ENCODE measurements at regions not wholly inside any gene's neighbourhood (a gene's known extent, or its start where the extent isn't known, plus 50 kb on each side); places are given as distances from the start of the nearest gene placed in this dataset.

DNA sequence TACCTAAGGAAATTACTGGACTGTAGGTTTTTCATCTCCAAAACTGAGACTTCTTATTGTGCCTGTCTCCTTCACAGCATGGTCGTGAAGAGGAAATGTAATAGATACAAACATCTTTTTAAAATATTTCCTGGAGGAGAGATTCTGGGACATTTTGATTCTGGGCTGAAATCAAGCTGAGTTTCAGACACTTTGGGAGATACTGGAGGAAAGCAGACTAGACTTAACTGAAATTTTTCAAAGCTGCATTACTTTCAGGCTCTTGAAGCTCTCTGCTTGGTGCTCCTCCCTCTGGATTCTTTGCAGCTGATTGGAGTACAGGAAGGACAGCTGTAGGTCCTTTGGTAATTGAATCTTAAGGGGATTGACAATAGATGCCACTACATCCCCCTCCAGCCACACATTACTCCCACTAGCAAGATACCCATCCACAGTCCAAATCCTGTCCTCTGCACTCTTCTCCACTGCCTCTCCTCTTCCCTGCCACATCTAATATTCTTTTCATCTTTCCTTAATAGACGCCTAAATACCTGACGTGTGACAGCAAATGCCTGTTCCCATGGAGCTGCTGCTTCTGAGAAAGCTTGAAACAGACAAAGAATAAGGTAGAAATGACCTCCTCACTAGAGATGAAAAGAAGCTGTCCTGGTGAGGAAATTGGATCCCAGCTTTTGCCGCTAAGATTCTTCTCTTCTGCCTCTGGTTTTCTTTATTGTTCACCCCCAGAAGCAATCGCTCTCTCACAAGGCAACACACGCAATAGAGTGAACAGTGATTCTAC is 111.5 kb upstream of the PHYHIPL start:
- Histone ChIP-seq H3K79me2 (ENCODE audit: insufficient read depth) (no peaks in the 10 kb centered on the region), H3K9ac (no peak overlapping the region), H3K9me2 (no peaks in the 10 kb centered on the region), H3K27ac (ENCODE audit: low read depth in 2 of 2, low read length in 1 of 2) (no peak overlapping the region), H3K4me1 (ENCODE audit: control insufficient read depth in 1 of 2, insufficient read depth in 2 of 2, low read depth in 1 of 2, low read length in 1 of 2) (peaks cover 0 to 6% of the 10 kb centered on the region in 2 experiments; a peak in 1 of 4 replicates), H3K27me3 (ENCODE audit: insufficient read depth) (no peaks in the 10 kb centered on the region), H4K20me1 (ENCODE audit: insufficient read depth) (no peaks in the 10 kb centered on the region), H3K4me2 (no peak overlapping the region), H3K9me3 (no peaks in the 10 kb centered on the region), H2AFZ (ENCODE audit: low read depth) (no peak overlapping the region), H3K4me3 (ENCODE audit: low read depth in 2 of 2, low read length in 1 of 2) (no peak overlapping the region), H3K36me3 (replicated peaks in 1 of 2; ENCODE audit: control insufficient read depth in 1 of 2, insufficient read depth in 2 of 2, low read length in 1 of 2) (no peaks in the 10 kb centered on the region), H3F3A (replicated peaks; ENCODE audit: insufficient read depth) (no peaks in the 10 kb centered on the region)
- WGBS (ENCODE audit: low lambda C conversion rate) = 82% methylated on average over 6 of the region's 6 CpGs
- DNase-seq = no peak
- TF ChIP-seq, protein P1, sequence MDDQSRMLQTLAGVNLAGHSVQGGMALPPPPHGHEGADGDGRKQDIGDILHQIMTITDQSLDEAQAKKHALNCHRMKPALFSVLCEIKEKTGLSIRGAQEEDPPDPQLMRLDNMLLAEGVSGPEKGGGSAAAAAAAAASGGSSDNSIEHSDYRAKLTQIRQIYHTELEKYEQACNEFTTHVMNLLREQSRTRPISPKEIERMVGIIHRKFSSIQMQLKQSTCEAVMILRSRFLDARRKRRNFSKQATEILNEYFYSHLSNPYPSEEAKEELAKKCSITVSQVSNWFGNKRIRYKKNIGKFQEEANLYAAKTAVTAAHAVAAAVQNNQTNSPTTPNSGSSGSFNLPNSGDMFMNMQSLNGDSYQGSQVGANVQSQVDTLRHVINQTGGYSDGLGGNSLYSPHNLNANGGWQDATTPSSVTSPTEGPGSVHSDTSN (IDR thresholded peaks at IDR 0.05) = no peak
- no peak for TF ChIP-seq ELF1 (IDR thresholded peaks at IDR 0.05)
- TF ChIP-seq MEF2A (IDR thresholded peaks at IDR 0.05; ENCODE audit: borderline replicate concordance, low read depth) = no peak
- no peak for TF ChIP-seq TEAD4 (IDR thresholded peaks at IDR 0.05; ENCODE audit: borderline replicate concordance, insufficient read depth)
- no peak for TF ChIP-seq JUND (IDR thresholded peaks at IDR 0.05)
- no peak for TF ChIP-seq MXI1 (IDR thresholded peaks at IDR 0.05; ENCODE audit: low read depth, low read length)
- no peak for TF ChIP-seq SIN3A (IDR thresholded peaks at IDR 0.05; ENCODE audit: borderline replicate concordance, low read depth, low read length)
- TF ChIP-seq EZH2phosphoT487 (IDR thresholded peaks at IDR 0.05; ENCODE audit: borderline replicate concordance, low read depth) = no peak
- TF ChIP-seq GABPA (IDR thresholded peaks at IDR 0.05; ENCODE audit: low read depth) = no peak
- no peak for TF ChIP-seq FOXJ3 (CRISPR knock-in tag; IDR thresholded peaks at IDR 0.05)
- TF ChIP-seq, protein P2, sequence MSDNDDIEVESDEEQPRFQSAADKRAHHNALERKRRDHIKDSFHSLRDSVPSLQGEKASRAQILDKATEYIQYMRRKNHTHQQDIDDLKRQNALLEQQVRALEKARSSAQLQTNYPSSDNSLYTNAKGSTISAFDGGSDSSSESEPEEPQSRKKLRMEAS (IDR thresholded peaks at IDR 0.05; ENCODE audit: low read depth) = no peak
- no peak for TF ChIP-seq TCF12 (IDR thresholded peaks at IDR 0.05)
- TF ChIP-seq, protein P3, sequence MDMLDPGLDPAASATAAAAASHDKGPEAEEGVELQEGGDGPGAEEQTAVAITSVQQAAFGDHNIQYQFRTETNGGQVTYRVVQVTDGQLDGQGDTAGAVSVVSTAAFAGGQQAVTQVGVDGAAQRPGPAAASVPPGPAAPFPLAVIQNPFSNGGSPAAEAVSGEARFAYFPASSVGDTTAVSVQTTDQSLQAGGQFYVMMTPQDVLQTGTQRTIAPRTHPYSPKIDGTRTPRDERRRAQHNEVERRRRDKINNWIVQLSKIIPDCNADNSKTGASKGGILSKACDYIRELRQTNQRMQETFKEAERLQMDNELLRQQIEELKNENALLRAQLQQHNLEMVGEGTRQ (IDR thresholded peaks at IDR 0.05; ENCODE audit: borderline replicate concordance, low read depth, low read length) = no peak
- TF ChIP-seq RFX5 (IDR thresholded peaks at IDR 0.05; ENCODE audit: low read length) = no peak
- no peak for TF ChIP-seq RCOR1 (IDR thresholded peaks at IDR 0.05; ENCODE audit: low read length)
- no peak for TF ChIP-seq RXRA (IDR thresholded peaks at IDR 0.05; ENCODE audit: borderline replicate concordance, low read depth)
- no peak for TF ChIP-seq YY1 (IDR thresholded peaks at IDR 0.05; ENCODE audit: low read depth)
- TF ChIP-seq, protein P4, sequence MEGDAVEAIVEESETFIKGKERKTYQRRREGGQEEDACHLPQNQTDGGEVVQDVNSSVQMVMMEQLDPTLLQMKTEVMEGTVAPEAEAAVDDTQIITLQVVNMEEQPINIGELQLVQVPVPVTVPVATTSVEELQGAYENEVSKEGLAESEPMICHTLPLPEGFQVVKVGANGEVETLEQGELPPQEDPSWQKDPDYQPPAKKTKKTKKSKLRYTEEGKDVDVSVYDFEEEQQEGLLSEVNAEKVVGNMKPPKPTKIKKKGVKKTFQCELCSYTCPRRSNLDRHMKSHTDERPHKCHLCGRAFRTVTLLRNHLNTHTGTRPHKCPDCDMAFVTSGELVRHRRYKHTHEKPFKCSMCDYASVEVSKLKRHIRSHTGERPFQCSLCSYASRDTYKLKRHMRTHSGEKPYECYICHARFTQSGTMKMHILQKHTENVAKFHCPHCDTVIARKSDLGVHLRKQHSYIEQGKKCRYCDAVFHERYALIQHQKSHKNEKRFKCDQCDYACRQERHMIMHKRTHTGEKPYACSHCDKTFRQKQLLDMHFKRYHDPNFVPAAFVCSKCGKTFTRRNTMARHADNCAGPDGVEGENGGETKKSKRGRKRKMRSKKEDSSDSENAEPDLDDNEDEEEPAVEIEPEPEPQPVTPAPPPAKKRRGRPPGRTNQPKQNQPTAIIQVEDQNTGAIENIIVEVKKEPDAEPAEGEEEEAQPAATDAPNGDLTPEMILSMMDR (IDR thresholded peaks at IDR 0.05) = no peak
- ChIA-PET POLR2A (no interaction called here), CTCF (interaction anchor here (1.0 to 1.3 kb wide), 2 partner anchors 27 to 86 kb away, joined by 4 read pairs; no protein-coding TSS in a partner anchor)
